ENCODE measurements at regions not wholly inside any gene's neighbourhood (a gene's known extent, or its start where the extent isn't known, plus 50 kb on each side); places are given as distances from the start of the nearest gene placed in this dataset.

DNA sequence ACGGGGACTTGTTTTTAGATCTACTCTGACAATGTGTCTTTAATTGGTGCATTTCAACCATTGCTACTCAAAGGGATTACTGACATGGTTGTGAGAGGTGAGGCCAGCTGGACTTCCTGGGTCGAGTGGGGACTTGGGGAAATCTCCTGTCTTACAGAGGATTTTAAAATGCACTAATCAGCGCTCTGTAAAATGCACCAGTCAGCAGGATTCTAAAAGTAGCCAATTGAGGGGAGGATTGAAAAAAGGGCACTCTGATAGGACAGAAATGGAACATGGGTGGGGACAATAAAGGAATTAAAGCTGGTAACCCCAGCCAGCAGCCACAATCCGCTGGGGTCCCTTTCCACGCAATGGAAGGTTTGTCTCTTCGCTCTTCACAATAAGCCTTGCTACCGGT lies 122.5 kb upstream of the SNRPN start:
- TF ChIP-seq, protein P1, sequence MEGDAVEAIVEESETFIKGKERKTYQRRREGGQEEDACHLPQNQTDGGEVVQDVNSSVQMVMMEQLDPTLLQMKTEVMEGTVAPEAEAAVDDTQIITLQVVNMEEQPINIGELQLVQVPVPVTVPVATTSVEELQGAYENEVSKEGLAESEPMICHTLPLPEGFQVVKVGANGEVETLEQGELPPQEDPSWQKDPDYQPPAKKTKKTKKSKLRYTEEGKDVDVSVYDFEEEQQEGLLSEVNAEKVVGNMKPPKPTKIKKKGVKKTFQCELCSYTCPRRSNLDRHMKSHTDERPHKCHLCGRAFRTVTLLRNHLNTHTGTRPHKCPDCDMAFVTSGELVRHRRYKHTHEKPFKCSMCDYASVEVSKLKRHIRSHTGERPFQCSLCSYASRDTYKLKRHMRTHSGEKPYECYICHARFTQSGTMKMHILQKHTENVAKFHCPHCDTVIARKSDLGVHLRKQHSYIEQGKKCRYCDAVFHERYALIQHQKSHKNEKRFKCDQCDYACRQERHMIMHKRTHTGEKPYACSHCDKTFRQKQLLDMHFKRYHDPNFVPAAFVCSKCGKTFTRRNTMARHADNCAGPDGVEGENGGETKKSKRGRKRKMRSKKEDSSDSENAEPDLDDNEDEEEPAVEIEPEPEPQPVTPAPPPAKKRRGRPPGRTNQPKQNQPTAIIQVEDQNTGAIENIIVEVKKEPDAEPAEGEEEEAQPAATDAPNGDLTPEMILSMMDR (IDR thresholded peaks at IDR 0.05) = no peak
- no peak for TF ChIP-seq EZH2 (IDR thresholded peaks at IDR 0.05; ENCODE audit: borderline replicate concordance, insufficient read depth, low read depth, low read length, poor library complexity, severe bottlenecking)
